H1 (cell line): ENCODE measurements at regions not wholly inside any gene's neighbourhood (a gene's known extent, or its start where the extent isn't known, plus 50 kb on each side); places are given as distances from the start of the nearest gene placed in this dataset.

ENCODE experiments used
- CTCF ChIA-PET: fragments of 300-600 bp; sonication (Branson Sonifier 250); formaldehyde crosslinking; loops from one replicate; lab custom pipeline; 2021; ENCODE audit not compliant: partially characterized antibody; lab: Charles Lee
- POLR2A ChIA-PET: fragments of 300-600 bp; sonication (Branson Sonifier 250); formaldehyde crosslinking; loops from one replicate; lab custom pipeline; 2021; ENCODE audit warnings: inconsistent platforms; ENCODE audit not compliant: partially characterized antibody; lab: Charles Lee
- DNase-seq, 2 experiments: peaks; one replicate each; pipeline versions ENCODE4 v3.0.0 to v3.0.0-alpha.2; 2010 to 2022; ENCODE audit warnings: low spot score in 2 of 2, low read depth in 1 of 2, mixed read lengths in 1 of 2
- FAIRE-seq: peaks from 2 replicates; lab custom pipeline; 2011; peaks lifted over from hg19 to GRCh38; lab: Jason Lieb, UNC
- H2AFZ ChIP-seq: 2 replicates; pipeline ENCODE4 v1.8.1; 2012; ENCODE audit warnings: low read length, inconsistent platforms
- H2AK5ac ChIP-seq: 2 replicates; pipeline ENCODE4 v1.6.1; 2013; ENCODE audit warnings: low read depth, low read length
- H2BK120ac ChIP-seq: replicated peaks from 2 replicates; pipeline ENCODE3; 2013; ENCODE audit warnings: low read depth, low read length, inconsistent platforms
- H2BK12ac ChIP-seq: 2 replicates; pipeline ENCODE4 v1.6.1; 2013; ENCODE audit warnings: low read depth, low read length
- H2BK15ac ChIP-seq: 2 replicates; pipeline ENCODE4 v1.6.1; 2013; ENCODE audit warnings: low read length
- H2BK20ac ChIP-seq: 2 replicates; pipeline ENCODE4 v1.6.1; 2013; ENCODE audit warnings: low read length
- H2BK5ac ChIP-seq: 2 replicates; pipeline ENCODE4 v1.6.1; 2013; ENCODE audit warnings: low read depth, low read length
- H3K14ac ChIP-seq: 2 replicates; pipeline ENCODE4 v1.6.1; 2013; ENCODE audit warnings: inconsistent platforms; ENCODE audit not compliant: insufficient read length
- H3K18ac ChIP-seq: 2 replicates; pipeline ENCODE4 v1.6.1; 2013; ENCODE audit warnings: low read length; ENCODE audit errors: extremely low read depth
- H3K23ac ChIP-seq: 2 replicates; pipeline ENCODE4 v1.6.1; 2013; ENCODE audit warnings: inconsistent platforms; ENCODE audit not compliant: insufficient read length
- H3K23me2 ChIP-seq: 2 replicates; pipeline ENCODE4 v1.6.1; 2013; ENCODE audit warnings: low read depth, low read length
- H3K27ac ChIP-seq: 2 replicates; pipeline ENCODE4 v1.6.1; 2011; ENCODE audit warnings: low read depth, low read length, inconsistent platforms
- H3K27me3 ChIP-seq, 4 experiments: replicated peaks in 1 of 4; 1 replicate in 1 of 4; 2 replicates in 3 of 4; pipeline versions ENCODE4 v1.6.1 to v1.8.1; 2011 to 2013; ENCODE audit warnings: low read length in 3 of 4, mild to moderate bottlenecking in 3 of 4, inconsistent platforms in 2 of 4, mixed read lengths in 2 of 4, moderate library complexity in 1 of 4; ENCODE audit not compliant: control insufficient read depth in 3 of 4, insufficient read depth in 3 of 4; ENCODE audit errors: extremely low read depth in 1 of 4
- H3K36me3 ChIP-seq, 4 experiments: 2 replicates each; pipeline versions ENCODE4 v1.6.1 to v1.8.1; 2011 to 2013; ENCODE audit warnings: mild to moderate bottlenecking in 4 of 4, low read length in 3 of 4, moderate library complexity in 2 of 4, control low read depth in 1 of 4, inconsistent platforms in 1 of 4; ENCODE audit not compliant: insufficient read depth in 4 of 4, control insufficient read depth in 2 of 4
- H3K4ac ChIP-seq: replicated peaks from 2 replicates; pipeline ENCODE3; 2013; ENCODE audit warnings: low read length, low read depth, mixed read lengths, inconsistent platforms; ENCODE audit not compliant: insufficient read length
- H3K4me1 ChIP-seq, 4 experiments: replicated peaks in 1 of 4; 1 replicate in 1 of 4; 2 replicates in 3 of 4; pipeline versions ENCODE4 v1.6.1 to v1.8.1; 2011 to 2013; ENCODE audit warnings: low read length in 3 of 4, inconsistent platforms in 2 of 4, mixed read lengths in 1 of 4; ENCODE audit not compliant: insufficient read depth in 4 of 4, control insufficient read depth in 3 of 4
- H3K4me2 ChIP-seq, 2 experiments: 2 replicates each; pipeline versions ENCODE4 v1.6.1 to v1.8.1; 2011 to 2013; ENCODE audit warnings: low read depth in 2 of 2, low read length in 2 of 2, control low read depth in 1 of 2, inconsistent platforms in 1 of 2, mild to moderate bottlenecking in 1 of 2; ENCODE audit not compliant: insufficient read depth in 1 of 2
- H3K4me3 ChIP-seq, 4 experiments: fragments of 200-600, 300-600 bp in 1 of 4; sonication (generic), shearing (Covaris generic), sonication (Bioruptor Twin) in 1 of 4; 2 replicates each; pipeline versions ENCODE4 v1.5.1 to v1.8.1; 2011 to 2016; ENCODE audit warnings: low read length in 4 of 4, low read depth in 3 of 4, control low read depth in 2 of 4, inconsistent platforms in 2 of 4, mild to moderate bottlenecking in 2 of 4, mixed read lengths in 1 of 4, moderate library complexity in 1 of 4; ENCODE audit not compliant: insufficient read depth in 2 of 4; ENCODE audit errors: extremely low read depth in 1 of 4
- H3K56ac ChIP-seq: replicated peaks from 2 replicates; pipeline ENCODE3; 2013; ENCODE audit warnings: low read depth, mild to moderate bottlenecking, mixed read lengths, low read length, inconsistent platforms; ENCODE audit not compliant: insufficient read length
- H3K79me1 ChIP-seq: 2 replicates; pipeline ENCODE4 v1.6.1; 2013; ENCODE audit warnings: low read depth, low read length, control low read depth
- H3K79me2 ChIP-seq, 2 experiments: 2 replicates each; pipeline versions ENCODE4 v1.6.1 to v1.8.1; 2012 to 2013; ENCODE audit warnings: low read length in 2 of 2, mild to moderate bottlenecking in 2 of 2, inconsistent platforms in 1 of 2; ENCODE audit not compliant: insufficient read depth in 2 of 2, control insufficient read depth in 1 of 2
- H3K9ac ChIP-seq, 4 experiments: replicated peaks in 1 of 4; 1 replicate in 1 of 4; 2 replicates in 3 of 4; pipeline versions ENCODE4 v1.6.1 to v1.8.1; 2011 to 2013; ENCODE audit warnings: low read depth in 3 of 4, low read length in 3 of 4, control low read depth in 2 of 4, mild to moderate bottlenecking in 2 of 4, moderate library complexity in 2 of 4, inconsistent platforms in 1 of 4; ENCODE audit errors: extremely low read depth in 1 of 4
- H3K9me3 ChIP-seq, 2 experiments: 2 replicates each; pipeline versions ENCODE4 v1.6.1 to v1.8.1; 2012 to 2013; ENCODE audit warnings: mild to moderate bottlenecking in 2 of 2, moderate library complexity in 2 of 2, control low read depth in 1 of 2, inconsistent platforms in 1 of 2, low read depth in 1 of 2, low read length in 1 of 2, mixed read lengths in 1 of 2; ENCODE audit not compliant: insufficient read depth in 2 of 2
- H4K20me1 ChIP-seq, 2 experiments: replicated peaks in 1 of 2; 2 replicates each; pipeline versions ENCODE3 to v1.8.1; 2011 to 2013; ENCODE audit warnings: inconsistent platforms in 2 of 2, low read length in 2 of 2, mild to moderate bottlenecking in 1 of 2; ENCODE audit not compliant: insufficient read depth in 2 of 2, control insufficient read depth in 1 of 2
- H4K5ac ChIP-seq: 2 replicates; pipeline ENCODE4 v1.6.1; 2013; ENCODE audit warnings: low read length, low read depth, mixed read lengths, inconsistent platforms; ENCODE audit not compliant: insufficient read length
- H4K8ac ChIP-seq: 2 replicates; pipeline ENCODE4 v1.8.0; 2013; ENCODE audit warnings: mild to moderate bottlenecking, moderate library complexity, low read length, inconsistent platforms; ENCODE audit not compliant: insufficient read depth; ENCODE audit errors: extremely low read depth
- H4K91ac ChIP-seq: replicated peaks from 2 replicates; pipeline ENCODE3; 2013; ENCODE audit warnings: low read length, mixed read lengths, inconsistent platforms; ENCODE audit not compliant: insufficient read length
- CREB1 ChIP-seq: IDR thresholded peaks from 2 replicates; pipeline ENCODE4 v1.6.1; 2012; ENCODE audit warnings: inconsistent platforms
- FOSL1 ChIP-seq: IDR thresholded peaks from 2 replicates; pipeline ENCODE4 v1.6.1; 2011; ENCODE audit warnings: mild to moderate bottlenecking, low read depth, low read length, moderate library complexity; ENCODE audit not compliant: insufficient read depth
- KDM5A ChIP-seq: fragments of 200-600 bp; IDR thresholded peaks from 2 replicates; pipeline ENCODE4 v1.7.1; 2012; ENCODE audit warnings: mild to moderate bottlenecking, low read length, inconsistent platforms, mixed read lengths
- POLR2AphosphoS5 ChIP-seq: IDR thresholded peaks from 2 replicates; pipeline ENCODE4 v1.6.1; 2011; ENCODE audit warnings: low read depth, low read length
- RAD21 ChIP-seq, 2 experiments: IDR thresholded peaks in 1 of 2; conservative IDR thresholded peaks in 1 of 2; 2 replicates each; pipeline ENCODE4 v1.6.1; 2011; ENCODE audit warnings: low read depth in 2 of 2, low read length in 2 of 2, improper control_type of control experiment in 1 of 2, inconsistent platforms in 1 of 2, mild to moderate bottlenecking in 1 of 2, moderate library complexity in 1 of 2
- RXRA ChIP-seq: IDR thresholded peaks from 2 replicates; pipeline ENCODE4 v1.6.1; 2011; ENCODE audit warnings: low read depth, mild to moderate bottlenecking, low read length, moderate library complexity; ENCODE audit not compliant: insufficient read depth
- SP1 ChIP-seq: IDR thresholded peaks from 2 replicates; pipeline ENCODE4 v1.6.1; 2011; ENCODE audit warnings: low read depth, low read length
- ZNF274 ChIP-seq: IDR thresholded peaks from 2 replicates; pipeline ENCODE4 v1.7.0; 2012; ENCODE audit warnings: low read length, borderline replicate concordance; ENCODE audit errors: extremely low read depth
- WGBS, 2 experiments: shearing (Covaris generic) in 1 of 2; methylation state at CpG; one replicate each; pipeline versions ENCODE4 v1.1.6 to v1.1.7; 2013 to 2015; ENCODE audit warnings: low lambda C conversion rate in 2 of 2, mixed read lengths in 2 of 2, inconsistent platforms in 1 of 2, low coverage in 1 of 2, missing lambda C conversion rate in 1 of 2; ENCODE audit not compliant: insufficient replicate concordance in 2 of 2, insufficient coverage in 1 of 2, insufficient read length in 1 of 2; ENCODE audit errors: extremely low coverage in 1 of 2, missing lambda C conversion rate in 1 of 2; 5-methylcytosine and 5-hydroxymethylcytosine counted together

- FAIRE-seq, result no peak
- Histone ChIP-seq H3K9me3 (no peaks in the 10 kb centered on the region), H3K4me3 (no peak overlapping the region), H4K8ac (no peak overlapping the region), H2BK15ac (no peak overlapping the region), H2AFZ (no peak overlapping the region), H2BK12ac (no peak overlapping the region), H2BK120ac (no peak overlapping the region), H3K14ac (no peak overlapping the region), H3K4me2 (no peak overlapping the region), H3K79me1 (no peaks in the 10 kb centered on the region), H3K18ac (no peak overlapping the region), H3K27me3 (no peaks in the 10 kb centered on the region), H3K23me2 (no peaks in the 10 kb centered on the region), H2BK5ac (no peak overlapping the region), H3K79me2 (peaks cover 0 to 35% of the 10 kb centered on the region in 2 experiments; a peak in 2 of 4 replicates), H3K36me3 (no peaks in the 10 kb centered on the region), H3K4ac (no peak overlapping the region), H4K91ac (no peak overlapping the region), H3K9ac (no peak overlapping the region), H4K20me1 (no peaks in the 10 kb centered on the region), H2AK5ac (no peak overlapping the region), H2BK20ac (no peak overlapping the region), H4K5ac (no peak overlapping the region), H3K56ac (no peak overlapping the region), H3K23ac (no peak overlapping the region), H3K4me1 (no peaks in the 10 kb centered on the region; a peak in 1 of 7 replicates), H3K27ac (no peak overlapping the region)
- 100% methylated on average over 3 of the region's 3 CpGs; no CpG with 5 or more reads in 1 of the 2 experiments for WGBS, 2 experiments
- POLR2A ChIA-PET, result interaction anchor here (0.7 kb wide), 1 partner anchor 187 kb away, joined by 3 read pairs; no protein-coding TSS in a partner anchor
- TF ChIP-seq FOSL1, result no peak
- no peak for TF ChIP-seq CREB1
- no peak for TF ChIP-seq RXRA
- TF ChIP-seq POLR2AphosphoS5, result no peak
- no peak for TF ChIP-seq ZNF274
- no peak for TF ChIP-seq KDM5A
- TF ChIP-seq RAD21 (IDR thresholded peaks at IDR 0.05 in 1 of 2, conservative IDR thresholded peaks at IDR 0.05 in 1 of 2; ENCODE audit: low read depth in 2 of 2, low read length in 2 of 2), result no peak
- TF ChIP-seq SP1, result no peak
- CTCF ChIA-PET, result no interaction called here
- no peak for DNase-seq
These were observed 253.1 kb upstream of the HSFY2 start for GRCh38 chrY:19026631-19027030.
